HG02870 (cell line): ENCODE measurements at regions not wholly inside any gene's neighbourhood (a gene's known extent, or its start where the extent isn't known, plus 50 kb on each side); places are given as distances from the start of the nearest gene placed in this dataset.

Experiments used
- ATAC-seq: cut with Tn5 transposase; IDR thresholded peaks from one replicate; pipeline ENCODE4 v1.9.1; 2021; ENCODE audit warnings: mild to moderate bottlenecking, moderate library complexity; ENCODE audit not compliant: unreplicated experiment

GRCh38 chr9:108182270-108182669, 673.5 kb downstream of the ACTL7B start:
- ATAC-seq = no peak

- no peak for ATAC-seq
Measured at GRCh38 chr9:108181441-108181840, 674.3 kb downstream of the ACTL7B start.

- ATAC-seq = no peak
Measured at GRCh38 chr9:108180541-108180940, 675.2 kb downstream of the ACTL7B start.

GRCh38 chr9:108178318-108178717, 677.5 kb downstream of the ACTL7B start:
- ATAC-seq = no peak

GRCh38 chr9:108168236-108168850, 678.8 kb upstream of the KLF4 start:
- ATAC-seq = no peak

GRCh38 chr9:108167136-108167900, 677.7 kb upstream of the KLF4 start:
- ATAC-seq = no peak

GRCh38 chr9:108166519-108166918, 677.0 kb upstream of the KLF4 start:
- no peak for ATAC-seq

- ATAC-seq = no peak
Measured at GRCh38 chr9:108163321-108164005, 673.9 kb upstream of the KLF4 start.

- no peak for ATAC-seq
Measured at GRCh38 chr9:108162664-108163063, 673.1 kb upstream of the KLF4 start.

- ATAC-seq = no peak
Measured at GRCh38 chr9:108161503-108161902, 671.9 kb upstream of the KLF4 start.

GRCh38 chr9:108160706-108161355, 671.3 kb upstream of the KLF4 start:
- ATAC-seq = no peak

- no peak for ATAC-seq
Measured at GRCh38 chr9:108160039-108160438, 670.5 kb upstream of the KLF4 start.

- no peak for ATAC-seq
Measured at GRCh38 chr9:108158236-108158995, 668.8 kb upstream of the KLF4 start.

GRCh38 chr9:108156270-108156998, 666.9 kb upstream of the KLF4 start:
- no peak for ATAC-seq

GRCh38 chr9:108153416-108153815, 663.8 kb upstream of the KLF4 start:
- ATAC-seq = no peak

- no peak for ATAC-seq
Measured at GRCh38 chr9:108150736-108151586, 661.4 kb upstream of the KLF4 start.

GRCh38 chr9:108149326-108149725, 659.8 kb upstream of the KLF4 start:
- ATAC-seq = no peak

GRCh38 chr9:108142504-108143201, 653.1 kb upstream of the KLF4 start:
- no peak for ATAC-seq

GRCh38 chr9:108142142-108142503, 652.6 kb upstream of the KLF4 start:
- no peak for ATAC-seq
